ENCODE measurements at regions not wholly inside any gene's neighbourhood (a gene's known extent, or its start where the extent isn't known, plus 50 kb on each side); places are given as distances from the start of the nearest gene placed in this dataset.

DNA sequence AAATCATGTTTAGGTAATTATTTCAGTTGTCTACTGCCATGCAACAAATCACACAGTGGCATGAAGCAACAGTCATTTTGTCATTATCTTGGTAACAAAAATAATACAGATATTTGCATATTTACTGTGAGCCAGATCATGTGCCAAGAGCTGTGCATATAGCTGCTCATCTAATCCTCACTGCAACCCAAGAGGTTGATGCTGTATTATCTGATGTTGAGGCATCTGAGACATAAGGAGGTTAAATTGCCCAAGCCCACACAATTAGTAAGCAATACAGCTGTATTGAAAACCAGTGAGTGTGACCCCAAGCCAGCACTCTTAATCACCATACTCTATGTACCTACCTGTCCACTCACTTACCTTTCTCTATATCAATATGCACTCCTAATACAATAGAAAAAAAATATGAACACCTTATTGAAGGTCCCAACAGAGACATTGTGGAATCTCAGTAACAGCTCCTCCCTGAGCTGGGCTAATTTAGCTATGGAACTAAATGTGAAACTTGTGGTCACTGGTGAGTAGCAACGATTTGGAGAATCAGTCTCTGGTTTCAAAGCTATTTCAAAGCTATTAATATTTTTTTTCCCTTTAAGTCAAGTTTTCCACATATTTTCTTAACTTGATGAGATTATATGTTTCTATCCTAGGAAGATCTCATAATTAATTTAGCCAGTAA is 185.2 kb downstream of the KLF12 start:
- no peak for TF ChIP-seq EZH2 (IDR thresholded peaks at IDR 0.05)
- TF ChIP-seq POLR2AphosphoS5 (IDR thresholded peaks at IDR 0.05; ENCODE audit: borderline replicate concordance, low read depth, low read length) = no peak

Data from SK-N-MC (cell line).